ENCODE measurements at regions not wholly inside any gene's neighbourhood (a gene's known extent, or its start where the extent isn't known, plus 50 kb on each side); places are given as distances from the start of the nearest gene placed in this dataset.

DNA sequence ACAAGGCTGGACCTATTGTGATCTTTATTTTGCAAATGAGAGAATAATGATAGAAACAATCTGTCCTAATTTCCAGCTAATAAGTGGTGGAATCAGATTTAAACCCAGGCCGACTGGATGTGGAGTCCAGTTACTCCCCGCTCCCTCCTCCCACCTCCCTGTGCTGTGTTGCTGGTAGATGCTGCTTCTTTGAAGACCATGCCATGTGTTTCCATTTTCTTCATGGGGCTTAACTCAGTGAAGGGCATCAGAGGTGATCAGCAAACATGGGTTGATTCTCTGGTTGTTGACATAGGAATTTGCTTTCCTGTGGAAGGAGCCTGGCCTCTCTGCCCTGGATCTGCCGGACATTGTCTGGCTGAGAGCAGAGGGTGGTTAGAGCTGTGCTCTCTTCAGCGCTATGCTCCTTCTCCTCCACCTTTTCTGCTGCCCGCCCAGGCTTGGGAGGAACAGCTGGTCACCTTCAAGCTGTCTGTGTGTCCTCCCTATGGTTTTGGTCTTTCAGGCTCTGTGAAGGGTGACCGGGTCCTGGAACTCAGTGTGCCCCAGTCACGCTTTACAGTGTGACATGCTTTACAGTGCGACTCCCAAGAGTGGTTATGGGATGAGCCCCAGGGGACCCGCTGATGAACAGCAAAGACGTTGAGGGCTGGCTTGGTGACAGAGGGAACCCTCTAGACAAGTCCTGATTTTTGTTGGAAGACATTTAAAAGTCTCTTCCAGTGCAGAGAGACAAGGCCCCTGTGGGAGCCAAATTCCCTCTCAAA lies 68.4 kb upstream of the RPS23 start:
- peak; percentile 37 for ATAC-seq
- TF ChIP-seq TBP (CRISPR knock-in tag; IDR thresholded peaks at IDR 0.05) (no peak), FOXA1 (IDR thresholded peaks at IDR 0.05) (no peak), FOXA1 (CRISPR knock-in tag; IDR thresholded peaks at IDR 0.05) (peak; percentile 47; the same call in 1 of the 2 replicates)
- CTCF ChIA-PET (ENCODE audit: low intra/inter-chr PET ratio, low total read pairs): no interaction called here
- no peak for DNase-seq (ENCODE audit: low spot score)
- WGBS (ENCODE audit: low lambda C conversion rate): 52% methylated on average over 7 of the region's 10 CpGs
- Histone ChIP-seq H2AFZ (ENCODE audit: low read length) (no peak overlapping the region), H3K4me3 (replicated peaks in 1 of 3; ENCODE audit: insufficient read depth in 1 of 3, low read depth in 2 of 3, low read length in 3 of 3) (no peak overlapping the region), H4K20me1 (ENCODE audit: insufficient read depth, low read length) (no peaks in the 10 kb centered on the region), H3K27ac (ENCODE audit: extremely low read length, insufficient read depth, low read length) (no peak overlapping the region), H3K9ac (ENCODE audit: insufficient read depth, low read depth, low read length) (no peak overlapping the region), H3K79me2 (ENCODE audit: insufficient read depth, low read length) (no peaks in the 10 kb centered on the region), H3K27me3 (ENCODE audit: control insufficient read depth in 1 of 2, insufficient read depth in 2 of 2, low read length in 2 of 2) (peaks cover 0 to 7% of the 10 kb centered on the region in 2 experiments; a peak in 1 of 5 replicates), H3K9me3 (ENCODE audit: low read length) (no peaks in the 10 kb centered on the region), H3K36me3 (replicated peaks in 1 of 2; ENCODE audit: control insufficient read depth in 1 of 2, insufficient read depth in 2 of 2, low read length in 2 of 2) (no peaks in the 10 kb centered on the region), H3K4me2 (ENCODE audit: low read depth, low read length) (peak overlapping the region; percentile 20; the same call in 1 of the 2 replicates), H3K4me1 (ENCODE audit: insufficient read depth, low read length) (peaks cover 14% of the 10 kb centered on the region)
- BruUV-seq (replicated peaks): no TSS peak
- FAIRE-seq: no peak
- POLR2A ChIA-PET: no interaction called here
- intact Hi-C loops (cut with micrococcal nuclease; ENCODE audit: unreplicated experiment): no loop called here
- in situ Hi-C loops (cut with HindIII; ENCODE audit: extremely low pct_ligation_motif_present, low pct_unique_long_range_greater_than_20kb): loop anchor here (5.0 to 10.0 kb wide), 2 partner anchors 446 to 1128 kb away; partner anchors contain the start of gene VCAN

DNA sequence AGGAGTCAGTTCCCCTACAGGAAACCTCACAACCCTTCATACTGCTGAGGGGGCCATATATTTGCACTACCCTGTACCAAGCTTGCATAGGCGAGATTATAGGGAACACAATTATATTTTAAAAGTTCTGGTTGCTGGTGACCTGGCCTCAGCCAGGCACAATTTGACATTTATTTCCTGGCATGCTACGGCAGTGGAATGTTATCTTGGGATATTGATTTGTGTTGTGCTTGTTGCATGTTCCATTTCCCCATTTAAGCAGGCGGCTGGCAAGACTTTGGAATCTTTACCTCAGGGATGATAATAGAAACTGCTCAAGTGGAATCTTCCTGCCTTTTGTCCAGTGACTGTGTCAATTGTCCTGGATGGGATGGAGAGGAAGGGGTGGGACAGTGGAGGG lies 67.0 kb upstream of the RPS23 start:
- TF ChIP-seq SNRNP70 (IDR thresholded peaks at IDR 0.05; ENCODE audit: low read depth, low read length) (no peak), ZNF550 (CRISPR knock-in tag; IDR thresholded peaks at IDR 0.05; ENCODE audit: borderline replicate concordance) (no peak), CENPX (CRISPR knock-in tag; IDR thresholded peaks at IDR 0.05) (no peak), YEATS4 (CRISPR knock-in tag; IDR thresholded peaks at IDR 0.05; ENCODE audit: borderline replicate concordance) (no peak)
- CTCF ChIA-PET (ENCODE audit: low intra/inter-chr PET ratio, low total read pairs): no interaction called here
- H3K4me2 ChIP-seq (ENCODE audit: low read depth, low read length): no peak overlapping the region
- H3K27ac ChIP-seq (ENCODE audit: extremely low read length, insufficient read depth, low read length): no peak overlapping the region
- intact Hi-C loops (cut with micrococcal nuclease; ENCODE audit: unreplicated experiment): no loop called here
- DNase-seq (ENCODE audit: low spot score) (no peak), FAIRE-seq (no peak), ATAC-seq (no peak)
- peaks cover 26% of the 10 kb centered on the region for H3K4me1 ChIP-seq (ENCODE audit: insufficient read depth, low read length)
- H3K36me3 ChIP-seq (replicated peaks in 1 of 2; ENCODE audit: control insufficient read depth in 1 of 2, insufficient read depth in 2 of 2, low read length in 2 of 2): no peaks in the 10 kb centered on the region
- in situ Hi-C loops (cut with HindIII; ENCODE audit: extremely low pct_ligation_motif_present, low pct_unique_long_range_greater_than_20kb): loop anchor here (5.0 to 10.0 kb wide), 2 partner anchors 447 to 1130 kb away; partner anchors contain the start of gene VCAN
- no peaks in the 10 kb centered on the region for H3K79me2 ChIP-seq (ENCODE audit: insufficient read depth, low read length)
- 44% methylated on average over 3 of the region's 3 CpGs for WGBS (ENCODE audit: low lambda C conversion rate)
- H3K4me3 ChIP-seq (replicated peaks in 1 of 3; ENCODE audit: insufficient read depth in 1 of 3, low read depth in 2 of 3, low read length in 3 of 3): no peak overlapping the region
- no peaks in the 10 kb centered on the region for H4K20me1 ChIP-seq (ENCODE audit: insufficient read depth, low read length)
- H3K27me3 ChIP-seq (ENCODE audit: control insufficient read depth in 1 of 2, insufficient read depth in 2 of 2, low read length in 2 of 2): peaks cover 0 to 12% of the 10 kb centered on the region in 2 experiments; a peak in 1 of 5 replicates
- POLR2A ChIA-PET: no interaction called here
- H3K9ac ChIP-seq (ENCODE audit: insufficient read depth, low read depth, low read length): no peak overlapping the region
- H2AFZ ChIP-seq (ENCODE audit: low read length): no peak overlapping the region
- BruUV-seq (replicated peaks): no TSS peak
- no peaks in the 10 kb centered on the region for H3K9me3 ChIP-seq (ENCODE audit: low read length)

Data from HepG2 (cell line).